ENCODE measurements at regions not wholly inside any gene's neighbourhood (a gene's known extent, or its start where the extent isn't known, plus 50 kb on each side); places are given as distances from the start of the nearest gene placed in this dataset.
"Not testable (repeated sequence)": the region's sequence is repeated elsewhere in the genome, so short reads cannot be mapped to it uniquely, and the experiment has no call there.

GRCh38 chr9:89853161-89853560, 248.3 kb downstream of the GADD45G start:
- Histone ChIP-seq H3K27me3 (no peaks in the 10 kb centered on the region), H3K27ac (no peak overlapping the region), H2AFZ (no peak overlapping the region), H3K36me3 (replicated peaks; ENCODE audit: insufficient read depth, low read depth) (no peaks in the 10 kb centered on the region), H4K20me1 (ENCODE audit: insufficient read depth, poor library complexity, severe bottlenecking) (no peaks in the 10 kb centered on the region), H3K4me3 (no peak overlapping the region), H3K4me1 (ENCODE audit: insufficient read depth) (peaks cover 9% of the 10 kb centered on the region), H3K9me2 (replicated peaks; ENCODE audit: insufficient read depth) (no peaks in the 10 kb centered on the region), H3K79me2 (no peaks in the 10 kb centered on the region), H3K4me2 (no peak overlapping the region), H3K9me3 (ENCODE audit: low read depth) (no peaks in the 10 kb centered on the region)
- WGBS (ENCODE audit: low lambda C conversion rate, missing lambda C conversion rate) = 96% methylated on average over 5 of the region's 5 CpGs
- no peak for DNase-seq (ENCODE audit: low spot score)
- no peak for TF ChIP-seq EZH2 (IDR thresholded peaks at IDR 0.05; ENCODE audit: borderline replicate concordance)
- no peak for TF ChIP-seq EZH2phosphoT487 (IDR thresholded peaks at IDR 0.05; ENCODE audit: low read depth, severe bottlenecking, unreplicated experiment)
- no peak for TF ChIP-seq CTCF (IDR thresholded peaks at IDR 0.05; ENCODE audit: poor library complexity)

- Histone ChIP-seq H4K20me1 (ENCODE audit: insufficient read depth, poor library complexity, severe bottlenecking) (no peaks in the 10 kb centered on the region), H3K4me1 (ENCODE audit: insufficient read depth) (peaks cover 9% of the 10 kb centered on the region), H3K4me2 (no peak overlapping the region), H3K27me3 (no peaks in the 10 kb centered on the region), H3K9me2 (replicated peaks; ENCODE audit: insufficient read depth) (no peaks in the 10 kb centered on the region), H2AFZ (no peak overlapping the region), H3K36me3 (replicated peaks; ENCODE audit: insufficient read depth, low read depth) (no peaks in the 10 kb centered on the region), H3K27ac (no peak overlapping the region), H3K79me2 (no peaks in the 10 kb centered on the region), H3K4me3 (no peak overlapping the region), H3K9me3 (ENCODE audit: low read depth) (no peaks in the 10 kb centered on the region)
- 96% methylated on average over 3 of the region's 3 CpGs for WGBS (ENCODE audit: low lambda C conversion rate, missing lambda C conversion rate)
- DNase-seq (ENCODE audit: low spot score) = no peak
- TF ChIP-seq EZH2 (IDR thresholded peaks at IDR 0.05; ENCODE audit: borderline replicate concordance) = no peak
- no peak for TF ChIP-seq EZH2phosphoT487 (IDR thresholded peaks at IDR 0.05; ENCODE audit: low read depth, severe bottlenecking, unreplicated experiment)
- TF ChIP-seq CTCF (IDR thresholded peaks at IDR 0.05; ENCODE audit: poor library complexity) = no peak
Observed at GRCh38 chr9:89853931-89854330, 249.1 kb downstream of the GADD45G start.

- Histone ChIP-seq H3K36me3 (replicated peaks; ENCODE audit: insufficient read depth, low read depth) (no peaks in the 10 kb centered on the region), H3K79me2 (no peaks in the 10 kb centered on the region), H3K4me2 (no peak overlapping the region), H4K20me1 (ENCODE audit: insufficient read depth, poor library complexity, severe bottlenecking) (no peaks in the 10 kb centered on the region), H3K4me3 (no peak overlapping the region), H3K9me2 (replicated peaks; ENCODE audit: insufficient read depth) (no peaks in the 10 kb centered on the region), H3K4me1 (ENCODE audit: insufficient read depth) (peaks cover 9% of the 10 kb centered on the region), H3K27me3 (no peaks in the 10 kb centered on the region), H3K27ac (no peak overlapping the region), H2AFZ (no peak overlapping the region), H3K9me3 (ENCODE audit: low read depth) (no peaks in the 10 kb centered on the region)
- 66% methylated on average over 11 of the region's 11 CpGs for WGBS (ENCODE audit: low lambda C conversion rate, missing lambda C conversion rate)
- no peak for DNase-seq (ENCODE audit: low spot score)
- TF ChIP-seq EZH2 (IDR thresholded peaks at IDR 0.05; ENCODE audit: borderline replicate concordance) (no peak), EZH2phosphoT487 (IDR thresholded peaks at IDR 0.05; ENCODE audit: low read depth, severe bottlenecking, unreplicated experiment) (no peak), CTCF (IDR thresholded peaks at IDR 0.05; ENCODE audit: poor library complexity) (no peak)
Observed at GRCh38 chr9:89854715-89855475, 250.1 kb downstream of the GADD45G start.

- H3K9me3 ChIP-seq (ENCODE audit: low read depth); H3K36me3 ChIP-seq (replicated peaks; ENCODE audit: insufficient read depth, low read depth); H3K4me1 ChIP-seq (ENCODE audit: insufficient read depth); H3K79me2 ChIP-seq; DNase-seq (ENCODE audit: low spot score); H3K27me3 ChIP-seq; H2AFZ ChIP-seq; H4K20me1 ChIP-seq (ENCODE audit: insufficient read depth, poor library complexity, severe bottlenecking); H3K4me3 ChIP-seq; H3K9me2 ChIP-seq (replicated peaks; ENCODE audit: insufficient read depth); H3K27ac ChIP-seq; H3K4me2 ChIP-seq: not testable (repeated sequence)
- WGBS (ENCODE audit: low lambda C conversion rate, missing lambda C conversion rate) = 75% methylated on average over 5 of the region's 5 CpGs
Observed at GRCh38 chr9:89856296-89856695, 251.5 kb downstream of the GADD45G start.

GRCh38 chr9:89856950-89857349, 252.1 kb downstream of the GADD45G start:
- not testable (repeated sequence) for H3K4me2 ChIP-seq; H4K20me1 ChIP-seq (ENCODE audit: insufficient read depth, poor library complexity, severe bottlenecking); H2AFZ ChIP-seq; H3K4me3 ChIP-seq; DNase-seq (ENCODE audit: low spot score); H3K9me2 ChIP-seq (replicated peaks; ENCODE audit: insufficient read depth); H3K27ac ChIP-seq; H3K4me1 ChIP-seq (ENCODE audit: insufficient read depth); H3K79me2 ChIP-seq; H3K9me3 ChIP-seq (ENCODE audit: low read depth); H3K36me3 ChIP-seq (replicated peaks; ENCODE audit: insufficient read depth, low read depth); H3K27me3 ChIP-seq

- not testable (repeated sequence) for H3K27ac ChIP-seq; H3K9me2 ChIP-seq (replicated peaks; ENCODE audit: insufficient read depth); DNase-seq (ENCODE audit: low spot score); H2AFZ ChIP-seq; H3K4me1 ChIP-seq (ENCODE audit: insufficient read depth); H3K9me3 ChIP-seq (ENCODE audit: low read depth); H3K36me3 ChIP-seq (replicated peaks; ENCODE audit: insufficient read depth, low read depth); H4K20me1 ChIP-seq (ENCODE audit: insufficient read depth, poor library complexity, severe bottlenecking); H3K79me2 ChIP-seq; H3K4me3 ChIP-seq; H3K4me2 ChIP-seq; H3K27me3 ChIP-seq
- 57% methylated on average over 7 of the region's 7 CpGs for WGBS (ENCODE audit: low lambda C conversion rate, missing lambda C conversion rate)
Observed at GRCh38 chr9:89859842-89860241, 255.0 kb downstream of the GADD45G start.

All from hepatocyte (in vitro differentiated cells).